HEK293 (cell line): ENCODE measurements at regions not wholly inside any gene's neighbourhood (a gene's known extent, or its start where the extent isn't known, plus 50 kb on each side); places are given as distances from the start of the nearest gene placed in this dataset.

Experiments
- YY1 ChIP-seq: fragments of 450-650 bp; formaldehyde crosslinking; IDR thresholded peaks from 2 replicates; pipeline ENCODE4 v1.5.1; 2018; ENCODE audit warnings: missing biosample characterization, missing genetic modification characterization
- ZNF138 ChIP-seq: fragments of 450-650 bp; formaldehyde crosslinking; IDR thresholded peaks from 2 replicates; pipeline ENCODE4 v1.5.1; 2016; ENCODE audit warnings: missing biosample characterization, missing genetic modification characterization, borderline replicate concordance
- ZNF19 ChIP-seq: fragments of 450-650 bp; formaldehyde crosslinking; IDR thresholded peaks from 2 replicates; pipeline ENCODE4; 2016; ENCODE audit warnings: missing biosample characterization, missing genetic modification characterization, low read depth
- ZNF600 ChIP-seq: fragments of 450-650 bp; formaldehyde crosslinking; IDR thresholded peaks from 2 replicates; pipeline ENCODE4 v1.5.1; 2016; ENCODE audit warnings: missing biosample characterization, missing genetic modification characterization
- ZNF670 ChIP-seq: fragments of 450-650 bp; formaldehyde crosslinking; IDR thresholded peaks from 2 replicates; pipeline ENCODE4 v1.5.1; 2016; ENCODE audit warnings: missing biosample characterization, missing genetic modification characterization, low read depth
- ZNF707 ChIP-seq: fragments of 450-650 bp; formaldehyde crosslinking; IDR thresholded peaks from 2 replicates; pipeline ENCODE4 v1.5.1; 2016; ENCODE audit warnings: missing biosample characterization, missing genetic modification characterization
- TF ChIP-seq, protein P1 (sequence below): fragments of 450-650 bp; formaldehyde crosslinking; optimal IDR thresholded peaks from 2 replicates; pipeline ENCODE3; 2016; ENCODE audit warnings: missing biosample characterization, mild to moderate bottlenecking, missing genetic modification characterization
- TF ChIP-seq, protein P2 (sequence below): fragments of 450-650 bp; formaldehyde crosslinking; IDR thresholded peaks from 2 replicates; pipeline ENCODE4 v1.5.1; 2016; ENCODE audit warnings: missing biosample characterization, missing genetic modification characterization
- TF ChIP-seq, protein P3 (sequence below): fragments of 450-650 bp; formaldehyde crosslinking; IDR thresholded peaks from 2 replicates; pipeline ENCODE4 v1.5.1; 2016; ENCODE audit warnings: missing biosample characterization, missing genetic modification characterization
- TF ChIP-seq, protein P4 (sequence below): fragments of 450-650 bp; formaldehyde crosslinking; IDR thresholded peaks from 2 replicates; pipeline ENCODE4 v1.5.1; 2016; ENCODE audit warnings: missing biosample characterization, missing genetic modification characterization
- TF ChIP-seq, protein P5 (sequence below): fragments of 450-650 bp; formaldehyde crosslinking; IDR thresholded peaks from 2 replicates; pipeline ENCODE4 v1.5.1; 2016; ENCODE audit warnings: missing biosample characterization, missing genetic modification characterization
- TF ChIP-seq, protein P6 (sequence below): fragments of 450-650 bp; formaldehyde crosslinking; IDR thresholded peaks from 2 replicates; pipeline ENCODE4 v1.5.1; 2017; ENCODE audit warnings: missing biosample characterization, missing genetic modification characterization

DNA sequence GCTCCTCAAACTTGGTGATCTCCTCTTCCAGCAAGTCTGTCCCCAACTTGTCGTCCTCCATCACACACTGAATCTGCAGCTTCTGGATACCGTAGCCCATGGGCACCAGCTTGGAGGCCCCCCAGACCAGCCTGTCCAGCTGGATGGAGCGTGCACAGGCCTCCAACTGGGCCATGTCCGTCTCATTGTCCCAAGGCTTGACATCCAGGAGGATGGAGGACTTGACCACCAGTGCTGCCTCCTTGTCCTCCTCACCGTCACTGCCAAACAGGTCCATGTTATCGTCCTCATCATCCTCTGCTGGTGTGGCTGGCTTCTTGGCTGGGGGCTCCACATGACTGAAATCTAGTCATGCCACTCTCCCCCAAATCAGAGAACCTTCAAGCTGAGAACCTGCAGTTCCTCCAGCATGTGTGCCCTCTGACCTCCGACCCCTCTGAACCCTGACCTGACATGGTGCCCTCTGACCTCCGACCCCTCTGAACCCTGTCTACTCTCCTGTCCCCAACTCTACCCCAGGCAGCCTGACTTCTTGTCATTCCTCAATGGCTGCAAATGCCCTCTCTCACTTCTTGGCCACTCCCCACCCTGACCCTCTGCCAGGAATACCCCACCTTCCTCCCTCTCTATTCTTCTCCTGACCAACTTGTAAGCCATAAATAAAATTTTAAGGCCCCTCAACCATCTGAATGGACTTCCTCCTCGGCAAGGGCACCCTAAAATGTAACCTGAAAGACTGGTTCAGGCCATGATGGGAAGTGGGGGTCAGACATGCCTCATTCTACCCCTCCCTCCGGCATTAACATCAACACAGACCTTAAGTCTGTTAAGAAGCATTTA lies 275.7 kb upstream of the C1orf174 start:
- TF ChIP-seq, protein P1, sequence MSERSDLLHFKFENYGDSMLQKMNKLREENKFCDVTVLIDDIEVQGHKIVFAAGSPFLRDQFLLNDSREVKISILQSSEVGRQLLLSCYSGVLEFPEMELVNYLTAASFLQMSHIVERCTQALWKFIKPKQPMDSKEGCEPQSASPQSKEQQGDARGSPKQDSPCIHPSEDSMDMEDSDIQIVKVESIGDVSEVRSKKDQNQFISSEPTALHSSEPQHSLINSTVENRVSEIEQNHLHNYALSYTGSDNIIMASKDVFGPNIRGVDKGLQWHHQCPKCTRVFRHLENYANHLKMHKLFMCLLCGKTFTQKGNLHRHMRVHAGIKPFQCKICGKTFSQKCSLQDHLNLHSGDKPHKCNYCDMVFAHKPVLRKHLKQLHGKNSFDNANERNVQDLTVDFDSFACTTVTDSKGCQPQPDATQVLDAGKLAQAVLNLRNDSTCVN (tag by site-specific recombination): no peak
- no peak for TF ChIP-seq YY1 (tag by site-specific recombination)
- no peak for TF ChIP-seq ZNF138 (tag by site-specific recombination)
- TF ChIP-seq, protein P2, sequence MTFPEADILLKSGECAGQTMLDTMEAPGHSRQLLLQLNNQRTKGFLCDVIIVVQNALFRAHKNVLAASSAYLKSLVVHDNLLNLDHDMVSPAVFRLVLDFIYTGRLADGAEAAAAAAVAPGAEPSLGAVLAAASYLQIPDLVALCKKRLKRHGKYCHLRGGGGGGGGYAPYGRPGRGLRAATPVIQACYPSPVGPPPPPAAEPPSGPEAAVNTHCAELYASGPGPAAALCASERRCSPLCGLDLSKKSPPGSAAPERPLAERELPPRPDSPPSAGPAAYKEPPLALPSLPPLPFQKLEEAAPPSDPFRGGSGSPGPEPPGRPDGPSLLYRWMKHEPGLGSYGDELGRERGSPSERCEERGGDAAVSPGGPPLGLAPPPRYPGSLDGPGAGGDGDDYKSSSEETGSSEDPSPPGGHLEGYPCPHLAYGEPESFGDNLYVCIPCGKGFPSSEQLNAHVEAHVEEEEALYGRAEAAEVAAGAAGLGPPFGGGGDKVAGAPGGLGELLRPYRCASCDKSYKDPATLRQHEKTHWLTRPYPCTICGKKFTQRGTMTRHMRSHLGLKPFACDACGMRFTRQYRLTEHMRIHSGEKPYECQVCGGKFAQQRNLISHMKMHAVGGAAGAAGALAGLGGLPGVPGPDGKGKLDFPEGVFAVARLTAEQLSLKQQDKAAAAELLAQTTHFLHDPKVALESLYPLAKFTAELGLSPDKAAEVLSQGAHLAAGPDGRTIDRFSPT: no peak
- TF ChIP-seq, protein P3, sequence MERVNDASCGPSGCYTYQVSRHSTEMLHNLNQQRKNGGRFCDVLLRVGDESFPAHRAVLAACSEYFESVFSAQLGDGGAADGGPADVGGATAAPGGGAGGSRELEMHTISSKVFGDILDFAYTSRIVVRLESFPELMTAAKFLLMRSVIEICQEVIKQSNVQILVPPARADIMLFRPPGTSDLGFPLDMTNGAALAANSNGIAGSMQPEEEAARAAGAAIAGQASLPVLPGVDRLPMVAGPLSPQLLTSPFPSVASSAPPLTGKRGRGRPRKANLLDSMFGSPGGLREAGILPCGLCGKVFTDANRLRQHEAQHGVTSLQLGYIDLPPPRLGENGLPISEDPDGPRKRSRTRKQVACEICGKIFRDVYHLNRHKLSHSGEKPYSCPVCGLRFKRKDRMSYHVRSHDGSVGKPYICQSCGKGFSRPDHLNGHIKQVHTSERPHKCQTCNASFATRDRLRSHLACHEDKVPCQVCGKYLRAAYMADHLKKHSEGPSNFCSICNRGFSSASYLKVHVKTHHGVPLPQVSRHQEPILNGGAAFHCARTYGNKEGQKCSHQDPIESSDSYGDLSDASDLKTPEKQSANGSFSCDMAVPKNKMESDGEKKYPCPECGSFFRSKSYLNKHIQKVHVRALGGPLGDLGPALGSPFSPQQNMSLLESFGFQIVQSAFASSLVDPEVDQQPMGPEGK (tag by site-specific recombination): no peak
- TF ChIP-seq ZNF707: no peak
- TF ChIP-seq ZNF600 (tag by site-specific recombination): no peak
- TF ChIP-seq, protein P4, sequence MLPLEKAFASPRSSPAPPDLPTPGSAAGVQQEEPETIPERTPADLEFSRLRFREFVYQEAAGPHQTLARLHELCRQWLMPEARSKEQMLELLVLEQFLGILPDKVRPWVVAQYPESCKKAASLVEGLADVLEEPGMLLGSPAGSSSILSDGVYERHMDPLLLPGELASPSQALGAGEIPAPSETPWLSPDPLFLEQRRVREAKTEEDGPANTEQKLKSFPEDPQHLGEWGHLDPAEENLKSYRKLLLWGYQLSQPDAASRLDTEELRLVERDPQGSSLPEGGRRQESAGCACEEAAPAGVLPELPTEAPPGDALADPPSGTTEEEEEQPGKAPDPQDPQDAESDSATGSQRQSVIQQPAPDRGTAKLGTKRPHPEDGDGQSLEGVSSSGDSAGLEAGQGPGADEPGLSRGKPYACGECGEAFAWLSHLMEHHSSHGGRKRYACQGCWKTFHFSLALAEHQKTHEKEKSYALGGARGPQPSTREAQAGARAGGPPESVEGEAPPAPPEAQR (tag by site-specific recombination): no peak
- TF ChIP-seq, protein P5, sequence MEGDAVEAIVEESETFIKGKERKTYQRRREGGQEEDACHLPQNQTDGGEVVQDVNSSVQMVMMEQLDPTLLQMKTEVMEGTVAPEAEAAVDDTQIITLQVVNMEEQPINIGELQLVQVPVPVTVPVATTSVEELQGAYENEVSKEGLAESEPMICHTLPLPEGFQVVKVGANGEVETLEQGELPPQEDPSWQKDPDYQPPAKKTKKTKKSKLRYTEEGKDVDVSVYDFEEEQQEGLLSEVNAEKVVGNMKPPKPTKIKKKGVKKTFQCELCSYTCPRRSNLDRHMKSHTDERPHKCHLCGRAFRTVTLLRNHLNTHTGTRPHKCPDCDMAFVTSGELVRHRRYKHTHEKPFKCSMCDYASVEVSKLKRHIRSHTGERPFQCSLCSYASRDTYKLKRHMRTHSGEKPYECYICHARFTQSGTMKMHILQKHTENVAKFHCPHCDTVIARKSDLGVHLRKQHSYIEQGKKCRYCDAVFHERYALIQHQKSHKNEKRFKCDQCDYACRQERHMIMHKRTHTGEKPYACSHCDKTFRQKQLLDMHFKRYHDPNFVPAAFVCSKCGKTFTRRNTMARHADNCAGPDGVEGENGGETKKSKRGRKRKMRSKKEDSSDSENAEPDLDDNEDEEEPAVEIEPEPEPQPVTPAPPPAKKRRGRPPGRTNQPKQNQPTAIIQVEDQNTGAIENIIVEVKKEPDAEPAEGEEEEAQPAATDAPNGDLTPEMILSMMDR: no peak
- no peak for TF ChIP-seq ZNF19 (tag by site-specific recombination)
- TF ChIP-seq ZNF670 (tag by site-specific recombination): no peak
- TF ChIP-seq, protein P6, sequence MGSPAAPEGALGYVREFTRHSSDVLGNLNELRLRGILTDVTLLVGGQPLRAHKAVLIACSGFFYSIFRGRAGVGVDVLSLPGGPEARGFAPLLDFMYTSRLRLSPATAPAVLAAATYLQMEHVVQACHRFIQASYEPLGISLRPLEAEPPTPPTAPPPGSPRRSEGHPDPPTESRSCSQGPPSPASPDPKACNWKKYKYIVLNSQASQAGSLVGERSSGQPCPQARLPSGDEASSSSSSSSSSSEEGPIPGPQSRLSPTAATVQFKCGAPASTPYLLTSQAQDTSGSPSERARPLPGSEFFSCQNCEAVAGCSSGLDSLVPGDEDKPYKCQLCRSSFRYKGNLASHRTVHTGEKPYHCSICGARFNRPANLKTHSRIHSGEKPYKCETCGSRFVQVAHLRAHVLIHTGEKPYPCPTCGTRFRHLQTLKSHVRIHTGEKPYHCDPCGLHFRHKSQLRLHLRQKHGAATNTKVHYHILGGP (tag by site-specific recombination): no peak
